ENCODE measurements at regions not wholly inside any gene's neighbourhood (a gene's known extent, or its start where the extent isn't known, plus 50 kb on each side); places are given as distances from the start of the nearest gene placed in this dataset.

DNA sequence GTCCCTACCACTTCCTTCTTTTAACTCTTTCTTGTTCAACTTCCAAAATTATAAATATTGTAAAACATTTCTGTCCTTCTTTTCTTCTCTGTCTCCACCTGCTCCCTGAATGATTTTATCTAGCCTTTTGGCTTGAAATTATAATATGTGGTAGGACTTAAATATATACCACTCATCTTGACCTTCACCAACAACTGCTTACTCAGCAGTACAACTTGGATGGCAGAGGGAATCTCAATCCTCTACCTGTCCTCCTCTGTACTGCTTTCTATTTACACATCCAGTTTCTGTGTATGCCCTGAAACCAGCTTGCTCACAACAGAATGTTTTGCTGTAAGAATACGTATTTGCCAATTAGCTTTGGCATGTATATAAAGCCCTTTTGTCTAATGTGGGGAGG is 1392.5 kb downstream of the EPHA7 start:
- TF ChIP-seq CTCF (IDR thresholded peaks at IDR 0.05; ENCODE audit: partially characterized antibody, unreplicated experiment), result no peak
- no peak for DNase-seq
- no peaks in the 10 kb centered on the region for H3K4me1 Mint-ChIP-seq (ENCODE audit: low read depth, unreplicated experiment)
- peaks cover 4% of the 10 kb centered on the region for H3K9me3 Mint-ChIP-seq (ENCODE audit: unreplicated experiment)
- no peak overlapping the region for H3K4me3 Mint-ChIP-seq (ENCODE audit: unreplicated experiment)
- no peaks in the 10 kb centered on the region for H3K27me3 Mint-ChIP-seq (ENCODE audit: unreplicated experiment)
- H3K27ac Mint-ChIP-seq (ENCODE audit: unreplicated experiment), result no peak overlapping the region
- peaks cover 7% of the 10 kb centered on the region for H3K36me3 Mint-ChIP-seq (ENCODE audit: unreplicated experiment)

DNA sequence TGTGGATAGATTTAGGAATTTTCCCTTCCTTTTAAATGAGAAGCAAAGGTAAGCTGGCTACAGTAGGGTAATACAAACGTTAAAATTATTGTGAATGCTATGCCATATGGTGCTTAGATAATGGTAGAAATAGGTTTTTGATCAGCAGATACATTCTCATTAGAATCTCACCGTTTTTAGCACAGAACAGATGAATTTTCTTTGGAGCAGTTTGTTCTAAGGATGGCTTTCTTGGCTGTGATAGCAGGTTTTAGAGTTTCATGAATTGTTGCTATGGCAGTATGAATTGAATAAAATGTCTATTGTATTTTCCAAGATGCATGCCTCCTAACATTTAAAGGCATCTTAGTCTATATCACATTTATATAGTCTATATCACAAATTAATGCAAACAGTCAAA is 1394.5 kb downstream of the EPHA7 start:
- TF ChIP-seq CTCF (IDR thresholded peaks at IDR 0.05; ENCODE audit: partially characterized antibody, unreplicated experiment), result no peak
- Mint-ChIP-seq H3K27me3 (ENCODE audit: unreplicated experiment) (no peaks in the 10 kb centered on the region), H3K36me3 (ENCODE audit: unreplicated experiment) (peaks cover 2% of the 10 kb centered on the region), H3K27ac (ENCODE audit: unreplicated experiment) (no peak overlapping the region), H3K9me3 (ENCODE audit: unreplicated experiment) (peaks cover under 1% of the 10 kb centered on the region), H3K4me1 (ENCODE audit: low read depth, unreplicated experiment) (no peaks in the 10 kb centered on the region), H3K4me3 (ENCODE audit: unreplicated experiment) (no peak overlapping the region)
- no peak for DNase-seq

GRCh38 chr6:92024110-92024509 is 1395.2 kb downstream of the EPHA7 start:
- no peaks in the 10 kb centered on the region for H3K27me3 Mint-ChIP-seq (ENCODE audit: unreplicated experiment)
- no peak overlapping the region for H3K27ac Mint-ChIP-seq (ENCODE audit: unreplicated experiment)
- DNase-seq, result no peak
- no peaks in the 10 kb centered on the region for H3K9me3 Mint-ChIP-seq (ENCODE audit: unreplicated experiment)
- H3K4me3 Mint-ChIP-seq (ENCODE audit: unreplicated experiment), result no peak overlapping the region
- no peaks in the 10 kb centered on the region for H3K36me3 Mint-ChIP-seq (ENCODE audit: unreplicated experiment)
- no peak for TF ChIP-seq CTCF (IDR thresholded peaks at IDR 0.05; ENCODE audit: partially characterized antibody, unreplicated experiment)
- H3K4me1 Mint-ChIP-seq (ENCODE audit: low read depth, unreplicated experiment), result no peaks in the 10 kb centered on the region

GRCh38 chr6:92023410-92023966 is 1395.9 kb downstream of the EPHA7 start:
- H3K27ac Mint-ChIP-seq (ENCODE audit: unreplicated experiment), result no peak overlapping the region
- no peaks in the 10 kb centered on the region for H3K27me3 Mint-ChIP-seq (ENCODE audit: unreplicated experiment)
- H3K4me3 Mint-ChIP-seq (ENCODE audit: unreplicated experiment), result no peak overlapping the region
- TF ChIP-seq CTCF (IDR thresholded peaks at IDR 0.05; ENCODE audit: partially characterized antibody, unreplicated experiment), result no peak
- H3K9me3 Mint-ChIP-seq (ENCODE audit: unreplicated experiment), result no peaks in the 10 kb centered on the region
- H3K36me3 Mint-ChIP-seq (ENCODE audit: unreplicated experiment), result no peaks in the 10 kb centered on the region
- no peaks in the 10 kb centered on the region for H3K4me1 Mint-ChIP-seq (ENCODE audit: low read depth, unreplicated experiment)
- DNase-seq, result no peak

- Mint-ChIP-seq H3K4me1 (ENCODE audit: low read depth, unreplicated experiment) (no peaks in the 10 kb centered on the region), H3K9me3 (ENCODE audit: unreplicated experiment) (no peaks in the 10 kb centered on the region), H3K27ac (ENCODE audit: unreplicated experiment) (no peak overlapping the region), H3K4me3 (ENCODE audit: unreplicated experiment) (no peak overlapping the region), H3K27me3 (ENCODE audit: unreplicated experiment) (no peaks in the 10 kb centered on the region), H3K36me3 (ENCODE audit: unreplicated experiment) (peaks cover 9% of the 10 kb centered on the region)
- DNase-seq, result no peak
- no peak for TF ChIP-seq CTCF (IDR thresholded peaks at IDR 0.05; ENCODE audit: partially characterized antibody, unreplicated experiment)
These were observed 1407.6 kb downstream of the EPHA7 start for GRCh38 chr6:92011681-92012245.

All from glutamatergic neuron (in vitro differentiated cells).